Endothelial cell of umbilical vein (primary cell): ENCODE measurements at regions not wholly inside any gene's neighbourhood (a gene's known extent, or its start where the extent isn't known, plus 50 kb on each side); places are given as distances from the start of the nearest gene placed in this dataset.

Source experiments
- BruUV-seq: library from RNA; stranded (reverse); fragments of 400-500 nt; replicated peaks from 2 replicates; lab custom pipeline; 2021; lab: Mats Ljungman, UMichigan
- CTCF ChIA-PET: fragments of 300-600, 350-600 bp; sonication (Branson Sonifier 250); formaldehyde crosslinking; loops from one replicate; lab custom pipeline; 2021; ENCODE audit warnings: antibody characterized with exemption, inconsistent platforms; lab: Charles Lee
- POLR2A ChIA-PET: fragments of 300-600, 350-600 bp; sonication (Branson Sonifier 250); formaldehyde crosslinking; loops from one replicate; lab custom pipeline; 2021; ENCODE audit warnings: antibody characterized with exemption, inconsistent platforms; lab: Charles Lee
- DNase-seq: peaks from one replicate; pipeline ENCODE4 v3.0.0-alpha.2; 2011; ENCODE audit warnings: low read depth, low spot score
- FAIRE-seq: peaks from 2 replicates; lab custom pipeline; 2011; peaks lifted over from hg19 to GRCh38; lab: Jason Lieb, UNC
- H2AFZ ChIP-seq: 2 replicates; pipeline ENCODE4 v1.6.0; 2012; ENCODE audit warnings: low read depth, low read length, control low read depth, inconsistent platforms
- H3K27ac ChIP-seq: 2 replicates; pipeline ENCODE4 v1.5.1; 2011; ENCODE audit warnings: low read depth, mild to moderate bottlenecking, control low read depth, low read length, moderate library complexity; ENCODE audit not compliant: insufficient read depth
- H3K27me3 ChIP-seq, 2 experiments: 2 replicates each; pipeline versions ENCODE4 v1.6.0 to v1.6.1; 2011; ENCODE audit warnings: low read length in 2 of 2, mixed read lengths in 1 of 2; ENCODE audit not compliant: control insufficient read depth in 2 of 2, insufficient read depth in 2 of 2
- H3K36me3 ChIP-seq, 2 experiments: 2 replicates in 1 of 2; 3 replicates in 1 of 2; pipeline ENCODE4 v1.5.1; 2011; ENCODE audit warnings: low read length in 2 of 2, mild to moderate bottlenecking in 1 of 2, moderate library complexity in 1 of 2; ENCODE audit not compliant: control insufficient read depth in 2 of 2, insufficient read depth in 2 of 2; ENCODE audit errors: extremely low read depth in 1 of 2
- H3K4me1 ChIP-seq: 3 replicates; pipeline ENCODE4 v1.5.1; 2011; ENCODE audit warnings: mild to moderate bottlenecking, low read length; ENCODE audit not compliant: control insufficient read depth, insufficient read depth; ENCODE audit errors: extremely low read depth
- H3K4me2 ChIP-seq: 2 replicates; pipeline ENCODE4 v1.6.1; 2011; ENCODE audit warnings: low read length, control low read depth, mixed read lengths; ENCODE audit not compliant: insufficient read depth
- H3K4me3 ChIP-seq, 3 experiments: fragments of 200-600 bp in 1 of 3; sonication (generic), shearing (Covaris generic) in 1 of 3; replicated peaks in 1 of 3; 2 replicates each; pipeline ENCODE4 v1.5.1; 2011 to 2016; ENCODE audit warnings: control low read depth in 3 of 3, low read length in 3 of 3, mild to moderate bottlenecking in 2 of 3, inconsistent platforms in 1 of 3, low read depth in 1 of 3, moderate library complexity in 1 of 3; ENCODE audit not compliant: insufficient read depth in 1 of 3
- H3K79me2 ChIP-seq: 2 replicates; pipeline ENCODE4 v1.6.0; 2012; ENCODE audit warnings: low read length, inconsistent platforms; ENCODE audit not compliant: control insufficient read depth, insufficient read depth
- H3K9ac ChIP-seq: replicated peaks from 2 replicates; pipeline ENCODE3; 2011; ENCODE audit warnings: low read length, control low read depth; ENCODE audit not compliant: insufficient read depth; ENCODE audit errors: extremely low read depth
- H3K9me1 ChIP-seq: replicated peaks from 3 replicates; pipeline ENCODE4 v1.6.0; 2011; ENCODE audit warnings: mild to moderate bottlenecking, low read length; ENCODE audit not compliant: control insufficient read depth, insufficient read depth; ENCODE audit errors: extremely low read depth
- H3K9me3 ChIP-seq: replicated peaks from 2 replicates; pipeline ENCODE4 v1.5.1; 2012; ENCODE audit warnings: low read length, inconsistent platforms; ENCODE audit not compliant: control insufficient read depth, insufficient read depth
- H4K20me1 ChIP-seq: replicated peaks from 2 replicates; pipeline ENCODE3; 2011; ENCODE audit warnings: mild to moderate bottlenecking, low read length; ENCODE audit not compliant: control insufficient read depth, insufficient read depth; ENCODE audit errors: extremely low read depth
- EZH2 ChIP-seq: IDR thresholded peaks from 2 replicates; pipeline ENCODE4 v1.6.1; 2012; ENCODE audit warnings: borderline replicate concordance, low read depth, mild to moderate bottlenecking, moderate library complexity, low read length, inconsistent platforms; ENCODE audit not compliant: severe bottlenecking
- FOS ChIP-seq: IDR thresholded peaks from 2 replicates; pipeline ENCODE4 v1.6.1; 2011; ENCODE audit warnings: mild to moderate bottlenecking, low read length, moderate library complexity, borderline replicate concordance; ENCODE audit not compliant: insufficient read depth
- GATA2 ChIP-seq: IDR thresholded peaks from 2 replicates; pipeline ENCODE4 v1.7.0; 2011; ENCODE audit warnings: low read depth, mild to moderate bottlenecking, moderate library complexity, mixed read lengths, low read length; ENCODE audit not compliant: insufficient read length, insufficient read depth
- JUN ChIP-seq: IDR thresholded peaks from 2 replicates; pipeline ENCODE4 v1.6.1; 2011; ENCODE audit warnings: borderline replicate concordance, low read depth; ENCODE audit not compliant: insufficient read length, insufficient read depth
- dilution Hi-C: fragments of 300-500 bp; cut with MboI; formaldehyde crosslinking; loops from one replicate; pipeline ENCODE4 v1.15.0; 2019; ENCODE audit warnings: low sequenced_read_pairs; ENCODE audit not compliant: extremely low pct_ligation_motif_present
- intact Hi-C: fragments of 100-400 bp; cut with micrococcal nuclease; formaldehyde crosslinking; loops from one replicate; pipeline ENCODE4 v1.10.0; 2022

DNA sequence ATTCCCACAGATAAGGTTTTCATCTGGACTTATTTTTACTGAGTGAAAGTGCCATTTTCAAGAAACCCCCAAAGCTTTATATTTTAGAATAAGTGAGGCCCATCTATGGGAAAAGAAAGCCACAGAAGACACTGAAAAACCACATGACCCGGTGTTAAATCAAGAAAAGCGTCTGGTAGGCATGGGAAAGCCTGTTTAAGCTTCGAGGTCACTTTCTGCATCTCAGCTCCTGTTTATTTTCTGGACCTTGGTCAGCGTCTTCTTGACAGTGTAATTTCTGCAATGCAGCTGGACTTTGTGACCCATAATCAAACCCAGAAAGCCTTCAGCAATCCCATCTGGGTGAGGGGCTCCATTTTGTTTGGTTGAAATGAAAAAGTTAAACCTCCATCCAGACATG is 59.6 kb upstream of the NEDD9 start:
- Histone ChIP-seq H3K27me3 (no peaks in the 10 kb centered on the region), H2AFZ (no peak overlapping the region), H3K9me3 (no peaks in the 10 kb centered on the region), H3K36me3 (no peaks in the 10 kb centered on the region), H3K4me1 (no peaks in the 10 kb centered on the region), H4K20me1 (no peaks in the 10 kb centered on the region), H3K4me2 (no peak overlapping the region), H3K9me1 (no peaks in the 10 kb centered on the region), H3K9ac (no peak overlapping the region), H3K27ac (no peak overlapping the region), H3K79me2 (no peaks in the 10 kb centered on the region), H3K4me3 (no peak overlapping the region)
- DNase-seq (no peak), FAIRE-seq (no peak)
- intact Hi-C loops: no loop called here
- dilution Hi-C loops: no loop called here
- POLR2A ChIA-PET: no interaction called here
- BruUV-seq: no TSS peak
- CTCF ChIA-PET: interaction anchor here (1.3 kb wide), 1 partner anchor 204 kb away, joined by 4 read pairs; no protein-coding TSS in a partner anchor
- TF ChIP-seq GATA2 (no peak), FOS (no peak), JUN (no peak), EZH2 (no peak)

GRCh38 chr6:11291582-11291981 is 59.1 kb upstream of the NEDD9 start:
- Histone ChIP-seq H3K9me3 (no peaks in the 10 kb centered on the region), H3K9me1 (no peaks in the 10 kb centered on the region), H3K36me3 (no peaks in the 10 kb centered on the region), H3K9ac (no peak overlapping the region), H3K79me2 (no peaks in the 10 kb centered on the region), H2AFZ (no peak overlapping the region), H3K27me3 (no peaks in the 10 kb centered on the region), H3K4me3 (no peak overlapping the region), H4K20me1 (no peaks in the 10 kb centered on the region), H3K4me1 (no peaks in the 10 kb centered on the region), H3K4me2 (no peak overlapping the region), H3K27ac (no peak overlapping the region)
- FAIRE-seq (no peak), DNase-seq (no peak)
- BruUV-seq: no TSS peak
- CTCF ChIA-PET: interaction anchor here (1.3 kb wide), 1 partner anchor 205 kb away, joined by 4 read pairs; no protein-coding TSS in a partner anchor
- TF ChIP-seq FOS: no peak
- dilution Hi-C loops: no loop called here
- intact Hi-C loops: no loop called here
- POLR2A ChIA-PET: no interaction called here
